BE2C (cell line): ENCODE measurements at regions not wholly inside any gene's neighbourhood (a gene's known extent, or its start where the extent isn't known, plus 50 kb on each side); places are given as distances from the start of the nearest gene placed in this dataset.

ENCODE experiments used
- DNase-seq: peaks from one replicate; pipeline ENCODE4 v3.0.0-alpha.2; 2020
- H3K27me3 ChIP-seq: fragments of 250-450 bp; sonication (Bioruptor Pico); 2 replicates; pipeline ENCODE4 v1.5.1; 2020; ENCODE audit warnings: mild to moderate bottlenecking
- H3K36me3 ChIP-seq: fragments of 250-450 bp; sonication (Bioruptor Pico); 2 replicates; pipeline ENCODE4 v1.5.1; 2020; ENCODE audit warnings: mild to moderate bottlenecking
- H3K4me1 ChIP-seq: fragments of 250-450 bp; sonication (Bioruptor Pico); 2 replicates; pipeline ENCODE4 v1.5.1; 2020
- H3K4me3 ChIP-seq: 2 replicates; pipeline ENCODE4 v1.5.1; 2011; ENCODE audit warnings: low read depth, low read length
- H3K9me3 ChIP-seq: fragments of 250-450 bp; sonication (Bioruptor Pico); 2 replicates; pipeline ENCODE4 v1.5.1; 2020
- CTCF ChIP-seq: IDR thresholded peaks from 2 replicates; pipeline ENCODE4 v1.5.1; 2012; ENCODE audit warnings: mild to moderate bottlenecking, low read depth, low read length

DNA sequence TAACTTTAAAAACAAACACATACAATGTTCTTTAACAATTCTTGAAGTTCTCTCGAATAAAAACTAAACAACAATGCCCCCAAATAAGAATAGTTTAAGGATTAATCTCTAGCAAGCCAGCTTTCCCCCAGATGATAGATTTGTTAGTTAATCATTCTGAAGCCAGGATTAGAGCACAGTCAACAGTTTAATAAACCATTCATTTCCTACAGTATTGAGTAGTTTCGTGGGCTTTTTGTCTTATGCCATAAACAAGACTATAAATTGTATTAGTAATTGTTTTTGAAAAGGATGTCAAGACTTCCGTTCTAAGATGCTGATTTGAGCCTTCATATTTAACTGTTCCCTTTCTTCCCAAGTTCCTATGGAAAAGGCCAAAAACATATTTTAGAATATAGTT lies 136.6 kb downstream of the PIK3R1 start:
- no peak overlapping the region for H3K4me3 ChIP-seq
- H3K36me3 ChIP-seq = no peaks in the 10 kb centered on the region
- no peak for TF ChIP-seq CTCF
- no peak for DNase-seq
- no peaks in the 10 kb centered on the region for H3K27me3 ChIP-seq
- no peaks in the 10 kb centered on the region; the same call in 1 of the 2 replicates for H3K4me1 ChIP-seq
- no peaks in the 10 kb centered on the region for H3K9me3 ChIP-seq

DNA sequence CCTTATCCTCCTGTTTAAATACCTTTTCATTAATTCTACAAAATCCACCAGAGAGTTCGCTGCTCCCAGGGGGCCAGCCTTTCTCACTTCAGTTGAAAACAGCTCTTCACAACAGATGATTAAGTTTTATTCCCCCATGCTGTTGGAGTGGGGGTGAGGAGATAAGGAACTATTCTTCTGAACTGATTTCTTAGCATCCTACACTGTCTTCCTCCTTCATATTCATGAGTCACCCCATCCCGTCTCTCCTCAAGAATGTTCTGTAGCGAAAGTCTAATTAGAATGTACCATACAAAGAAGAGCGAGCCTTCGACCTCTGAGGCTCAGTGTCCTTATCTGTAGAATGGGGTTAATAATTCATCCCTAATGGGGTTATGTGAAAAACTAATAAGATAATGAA lies 138.0 kb downstream of the PIK3R1 start:
- no peaks in the 10 kb centered on the region for H3K36me3 ChIP-seq
- DNase-seq = no peak
- no peak overlapping the region for H3K4me3 ChIP-seq
- no peaks in the 10 kb centered on the region for H3K27me3 ChIP-seq
- H3K9me3 ChIP-seq = no peaks in the 10 kb centered on the region
- no peaks in the 10 kb centered on the region; the same call in 1 of the 2 replicates for H3K4me1 ChIP-seq
- TF ChIP-seq CTCF = no peak

DNA sequence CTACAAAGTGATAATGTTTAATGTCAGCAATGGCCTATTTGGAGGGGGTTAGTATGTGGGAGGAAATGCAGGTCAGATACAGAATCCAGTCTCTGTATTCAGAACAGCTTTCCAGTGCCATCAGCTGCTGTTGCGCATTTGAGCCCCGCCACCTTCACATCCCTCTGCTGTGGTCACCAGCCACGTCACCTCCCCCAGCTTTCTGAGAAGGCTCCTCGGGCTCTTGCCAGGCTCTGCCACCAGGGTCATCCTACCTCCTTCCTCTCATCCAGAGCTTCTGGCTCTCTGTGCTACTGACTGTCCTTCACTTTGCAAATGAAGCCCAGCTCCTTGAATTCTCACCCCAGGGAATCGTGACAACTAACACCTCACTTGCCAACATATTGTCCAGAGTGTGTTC lies 138.8 kb downstream of the PIK3R1 start:
- Histone ChIP-seq H3K9me3 (no peaks in the 10 kb centered on the region), H3K36me3 (no peaks in the 10 kb centered on the region), H3K27me3 (no peaks in the 10 kb centered on the region), H3K4me3 (no peak overlapping the region), H3K4me1 (no peaks in the 10 kb centered on the region; the same call in 1 of the 2 replicates)
- no peak for DNase-seq
- TF ChIP-seq CTCF = no peak

DNA sequence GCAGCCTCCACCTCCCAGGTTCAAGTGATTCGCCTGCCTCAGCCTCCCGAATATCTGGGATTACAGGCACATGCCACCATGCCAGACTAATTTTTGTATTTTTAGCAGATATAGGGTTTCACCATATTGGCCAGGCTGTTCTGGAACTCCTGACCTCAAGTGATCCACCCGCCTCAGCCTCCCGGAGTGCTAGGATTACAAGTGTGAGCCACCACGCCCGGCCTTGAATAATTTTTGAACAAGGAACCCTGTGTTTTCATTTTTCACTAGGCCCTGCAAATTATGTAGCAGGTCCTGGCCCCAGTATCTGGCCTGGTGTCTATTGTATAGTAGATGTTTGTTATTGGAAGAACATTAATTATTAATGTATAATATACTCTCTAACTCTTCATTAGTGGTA lies 140.7 kb downstream of the PIK3R1 start:
- no peak for TF ChIP-seq CTCF
- Histone ChIP-seq H3K27me3 (no peaks in the 10 kb centered on the region), H3K4me3 (no peak overlapping the region), H3K4me1 (peaks cover 11% of the 10 kb centered on the region), H3K36me3 (no peaks in the 10 kb centered on the region), H3K9me3 (no peaks in the 10 kb centered on the region)
- no peak for DNase-seq

DNA sequence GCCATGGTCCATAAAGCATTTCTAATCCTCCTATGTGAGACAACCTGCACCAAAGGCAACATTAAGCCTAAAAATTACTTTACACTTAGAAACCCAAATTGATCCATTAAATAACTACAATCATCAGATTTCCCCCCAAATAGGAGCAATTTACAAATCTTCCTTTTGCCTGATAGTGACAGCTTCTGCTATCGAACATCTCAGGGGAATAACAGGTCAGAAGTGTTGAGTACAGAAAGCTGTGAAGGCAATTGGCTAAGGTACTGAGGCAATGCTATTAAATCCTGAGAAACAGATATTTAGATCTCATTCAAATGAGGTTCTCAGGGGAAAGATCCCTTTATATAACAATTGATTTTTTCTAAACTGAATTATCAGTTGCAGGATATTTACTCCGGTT lies 141.1 kb downstream of the PIK3R1 start:
- Histone ChIP-seq H3K27me3 (no peaks in the 10 kb centered on the region), H3K4me1 (peaks cover 11% of the 10 kb centered on the region), H3K4me3 (no peak overlapping the region), H3K9me3 (no peaks in the 10 kb centered on the region), H3K36me3 (no peaks in the 10 kb centered on the region)
- no peak for DNase-seq
- no peak for TF ChIP-seq CTCF

DNA sequence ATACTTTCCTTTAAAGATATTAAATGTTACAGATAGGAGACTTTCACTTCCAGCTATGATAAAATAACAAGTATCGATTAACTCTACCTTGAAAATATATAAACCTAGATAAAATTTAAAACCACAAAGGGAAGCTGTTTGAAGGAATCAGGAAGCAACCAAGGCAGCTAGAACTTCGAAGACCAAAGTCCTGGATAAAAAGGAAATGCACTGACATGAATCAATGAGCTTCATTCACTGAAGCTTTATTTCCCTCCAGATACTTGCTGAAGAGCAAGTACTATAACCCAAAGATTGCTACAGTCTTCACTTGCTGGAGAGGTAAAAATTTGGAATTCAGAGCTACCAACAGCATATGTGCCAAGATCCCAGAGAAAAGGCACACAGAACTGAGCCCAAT lies 144.1 kb downstream of the PIK3R1 start:
- DNase-seq = no peak
- Histone ChIP-seq H3K4me3 (no peak overlapping the region), H3K36me3 (no peaks in the 10 kb centered on the region), H3K4me1 (peaks cover 12% of the 10 kb centered on the region), H3K9me3 (no peaks in the 10 kb centered on the region), H3K27me3 (no peaks in the 10 kb centered on the region)
- TF ChIP-seq CTCF = no peak
